Stimulated activated CD8-positive, alpha-beta memory T cell treated with anti-CD3 and anti-CD28 coated beads, Interleukin-12 subunit alpha, Interleukin-12 subunit beta, amount 100 ng/mL, for 4 hours (primary cell): ENCODE measurements at regions not wholly inside any gene's neighbourhood (a gene's known extent, or its start where the extent isn't known, plus 50 kb on each side); places are given as distances from the start of the nearest gene placed in this dataset.
"Not testable (repeated sequence)": the region's sequence is repeated elsewhere in the genome, so short reads cannot be mapped to it uniquely, and the experiment has no call there.

ENCODE experiments used
- DNase-seq: peaks from one replicate; pipeline ENCODE4 v3.0.0-alpha.2; 2020; ENCODE audit warnings: low read depth

GRCh38 chr12:125794401-125794800 is 729.2 kb downstream of the AACS start:
- no peak for DNase-seq

- DNase-seq: no peak
Observed at GRCh38 chr12:125797421-125798175, 732.4 kb downstream of the AACS start.

DNA sequence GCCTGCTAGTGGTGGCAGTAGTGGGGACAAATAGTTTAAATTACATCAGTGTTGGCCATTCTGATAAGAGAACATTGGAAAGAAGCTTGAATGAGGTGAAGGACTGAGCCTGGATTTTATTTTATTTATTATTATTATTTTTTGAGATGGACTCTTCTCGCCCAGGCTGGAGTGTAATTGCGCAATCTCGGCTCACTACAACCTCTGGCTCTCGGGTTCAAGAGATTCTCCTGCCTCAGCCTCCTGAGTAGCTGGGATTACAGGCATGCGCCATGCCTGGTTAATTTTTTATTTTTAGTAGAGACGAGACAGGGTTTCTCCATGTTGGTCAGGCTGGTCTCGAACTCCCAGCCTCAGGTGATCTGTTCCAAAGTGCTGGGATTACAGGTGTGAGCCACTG is 739.4 kb downstream of the AACS start:
- no peak for DNase-seq

GRCh38 chr12:125824276-125824675 is 759.0 kb downstream of the AACS start:
- DNase-seq: no peak

DNA sequence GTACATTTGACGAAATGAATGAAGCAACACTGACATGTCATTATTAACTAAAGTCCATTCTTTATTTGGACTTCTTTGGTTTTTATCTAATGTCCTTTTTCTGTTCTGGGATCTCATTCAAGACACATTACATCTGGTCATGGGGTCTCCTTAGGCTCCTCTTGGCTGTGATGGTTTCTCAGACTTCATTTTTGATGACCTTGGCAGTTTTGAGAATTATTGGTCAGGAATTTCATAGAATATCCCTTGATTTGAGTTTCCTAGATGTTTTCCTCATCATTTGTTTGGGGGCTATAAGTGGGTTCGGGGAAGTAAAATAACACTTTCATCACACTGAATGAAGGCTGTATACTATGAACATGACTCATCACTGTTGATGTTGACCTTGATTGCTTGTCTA is 770.6 kb downstream of the AACS start:
- no peak for DNase-seq

GRCh38 chr12:125836647-125837046 is 771.4 kb downstream of the AACS start:
- DNase-seq: no peak

GRCh38 chr12:125841332-125841731 is 776.1 kb downstream of the AACS start:
- no peak for DNase-seq

- DNase-seq: no peak
Observed at GRCh38 chr12:125852116-125852515, 786.9 kb downstream of the AACS start.

DNA sequence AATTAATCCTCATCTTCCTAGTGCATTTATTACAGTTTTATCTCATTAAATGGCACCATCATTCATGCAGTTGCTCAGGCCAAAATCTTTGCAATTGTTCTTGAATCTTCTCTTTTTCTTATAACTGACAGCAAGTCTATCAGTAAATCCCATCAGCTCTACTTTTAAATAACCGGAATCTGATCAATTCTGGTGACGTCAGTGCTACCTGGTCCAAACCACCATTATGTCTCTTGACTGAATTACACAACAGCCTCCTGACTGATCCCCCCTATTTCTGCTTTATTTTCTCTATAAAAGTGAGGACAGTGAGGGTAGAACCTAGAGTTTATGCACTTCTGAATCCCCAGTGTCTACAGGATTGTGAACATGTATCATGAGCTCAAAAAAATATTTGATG is 787.4 kb downstream of the AACS start:
- no peak for DNase-seq

- DNase-seq: no peak
Observed at GRCh38 chr12:125853670-125854069, 788.4 kb downstream of the AACS start.

- no peak for DNase-seq
Observed at GRCh38 chr12:125856366-125856765, 791.1 kb downstream of the AACS start.

DNA sequence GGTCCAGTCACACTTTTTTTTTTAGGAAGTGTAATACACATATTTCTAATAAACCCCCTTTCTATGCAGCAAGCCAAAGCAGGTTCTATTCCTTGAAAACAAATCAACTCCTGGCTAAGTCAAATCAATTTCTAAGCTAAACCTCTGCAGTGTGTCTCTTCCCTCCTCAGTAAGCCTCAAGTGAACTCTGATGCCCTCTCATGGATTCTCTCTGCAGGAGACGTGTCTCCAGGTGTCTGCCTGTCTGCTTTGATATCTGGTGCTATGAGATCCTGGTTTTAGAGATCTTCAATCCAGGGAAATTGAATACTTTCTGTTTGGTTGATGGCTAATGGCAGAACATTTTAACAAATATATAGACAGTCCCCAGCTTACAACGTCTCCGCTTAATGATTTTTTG is 791.7 kb downstream of the AACS start:
- no peak for DNase-seq

GRCh38 chr12:125860672-125861288 is 795.5 kb downstream of the AACS start:
- no peak for DNase-seq

DNA sequence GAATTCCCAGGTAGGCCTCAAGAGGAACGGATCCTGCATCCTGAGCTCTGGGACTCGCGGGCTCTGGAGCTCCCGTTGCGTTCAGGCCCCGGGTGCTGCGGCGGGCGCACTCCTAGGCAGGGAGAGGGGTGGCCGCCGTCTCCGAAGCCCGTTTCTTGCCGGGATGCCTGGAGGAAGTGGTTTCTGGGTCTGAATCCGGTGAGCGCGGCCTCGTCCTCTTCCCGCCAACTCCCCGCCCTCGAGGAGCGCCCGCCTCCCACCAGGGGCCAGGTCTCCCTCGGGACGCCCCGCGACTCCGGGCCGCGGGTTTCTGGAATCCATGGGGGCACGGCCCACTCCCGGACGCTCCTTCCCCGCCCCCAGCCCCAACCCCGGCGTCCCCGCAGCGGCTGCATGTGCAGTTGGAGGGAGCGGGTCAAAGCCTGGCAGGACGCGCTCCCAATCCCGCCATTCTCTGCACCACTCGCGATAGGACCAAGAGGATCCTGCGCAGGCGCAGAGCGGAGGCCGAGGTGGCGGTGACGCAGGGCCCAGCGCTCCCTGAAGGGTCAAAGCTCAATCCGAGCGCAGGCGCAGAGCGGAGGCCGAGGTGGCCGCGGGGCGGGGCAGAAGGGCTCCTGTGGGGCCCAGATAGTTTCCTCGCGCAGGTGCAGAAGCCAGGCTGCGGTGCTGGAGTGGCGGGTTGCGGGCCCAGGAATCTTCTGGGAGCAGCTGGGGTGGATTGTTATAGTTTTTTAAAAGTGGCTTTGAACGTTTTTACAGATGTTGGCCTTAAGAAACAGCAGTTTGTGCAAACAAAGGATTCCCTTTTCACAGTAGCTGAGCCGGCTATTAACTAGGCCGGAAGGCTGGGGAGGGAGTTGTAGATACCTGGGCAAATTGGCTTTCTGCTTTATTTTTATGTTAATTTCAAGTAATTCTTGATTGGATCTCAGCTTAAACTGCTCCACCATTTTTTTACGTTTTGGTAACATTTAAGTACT is 796.4 kb downstream of the AACS start:
- DNase-seq: no peak

DNA sequence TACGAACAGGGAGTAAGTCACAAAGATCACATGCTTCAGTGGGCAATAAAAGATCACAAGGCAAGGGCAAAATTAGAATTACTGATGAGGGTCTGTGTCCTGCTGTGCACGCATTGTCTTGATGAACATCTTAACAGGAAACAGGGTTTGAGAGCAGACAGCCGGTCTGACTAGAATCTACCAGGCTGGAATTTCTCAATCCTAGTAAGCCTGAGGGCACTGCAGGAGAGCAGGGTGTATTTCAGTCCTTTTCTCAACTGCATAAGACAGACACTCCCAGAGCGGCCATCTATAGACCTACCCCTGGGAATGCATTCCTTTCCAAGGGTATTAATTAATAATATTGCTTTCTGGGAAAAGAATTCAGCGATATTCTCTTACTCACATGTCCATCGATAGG is 800.0 kb downstream of the AACS start:
- not testable (repeated sequence) for DNase-seq

GRCh38 chr12:125871811-125872594 is 806.8 kb downstream of the AACS start:
- DNase-seq: no peak

DNA sequence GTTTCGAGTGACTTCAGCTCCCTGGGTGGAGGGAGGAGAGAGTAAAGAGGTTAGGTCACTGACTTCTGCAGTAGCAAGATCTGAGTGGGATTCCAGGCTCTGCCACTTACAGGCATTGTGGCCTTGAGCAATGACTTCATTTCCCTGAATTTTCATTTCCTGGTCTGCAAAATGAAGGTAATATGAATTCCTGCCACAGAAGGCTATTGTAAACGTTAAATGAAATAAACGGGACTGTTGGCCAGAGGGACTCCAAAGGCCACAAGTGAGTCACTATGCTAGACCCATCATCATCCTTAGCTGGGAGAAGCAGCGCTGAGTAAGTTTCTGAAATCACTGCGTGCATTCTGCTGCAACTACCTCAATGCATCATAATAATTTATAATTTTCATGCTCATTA is 807.8 kb downstream of the AACS start:
- no peak for DNase-seq

- no peak for DNase-seq
Observed at GRCh38 chr12:125878483-125878882, 813.2 kb downstream of the AACS start.

GRCh38 chr12:125882141-125882540 is 816.9 kb downstream of the AACS start:
- no peak for DNase-seq

- DNase-seq: no peak
Observed at GRCh38 chr12:125888921-125889320, 823.7 kb downstream of the AACS start.

DNA sequence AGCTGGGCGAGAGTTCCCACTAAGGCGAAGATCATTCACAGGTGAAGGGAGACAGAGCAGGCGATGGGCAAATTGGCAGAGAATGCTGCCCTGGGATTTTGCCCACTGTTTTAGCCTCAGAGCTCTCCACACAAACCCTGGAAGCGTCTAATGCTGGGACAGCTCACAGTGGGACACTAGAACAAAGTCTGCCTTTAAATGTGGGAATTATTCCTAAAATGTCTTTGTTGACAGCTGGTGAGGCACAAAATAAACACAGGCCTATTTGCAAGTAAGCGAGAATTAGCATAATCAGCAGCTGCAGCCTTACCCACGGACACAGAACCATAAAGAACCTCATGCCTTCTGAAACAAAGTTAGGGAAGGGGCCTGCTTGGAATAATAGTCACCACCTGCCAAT is 824.5 kb downstream of the AACS start:
- no peak for DNase-seq

- no peak for DNase-seq
Observed at GRCh38 chr12:125890366-125890905, 825.2 kb downstream of the AACS start.
